Vagina (tissue), 2 donors: ENCODE measurements at regions not wholly inside any gene's neighbourhood (a gene's known extent, or its start where the extent isn't known, plus 50 kb on each side); places are given as distances from the start of the nearest gene placed in this dataset.
"Not testable (repeated sequence)": the region's sequence is repeated elsewhere in the genome, so short reads cannot be mapped to it uniquely, and the experiment has no call there.

ENCODE experiments used
- DNase-seq, 2 donors: peaks; one replicate each; pipeline ENCODE4 v3.0.0-alpha.2; 2017; ENCODE audit errors: extremely low spot score in 2 of 2
- H3K27ac ChIP-seq: fragments of 200-600 bp; sonication (generic); one replicate; pipeline ENCODE4 v1.5.1; 2019
- H3K27me3 ChIP-seq: fragments of 200-600 bp; sonication (generic); one replicate; pipeline ENCODE4 v1.5.1; 2019
- H3K36me3 ChIP-seq, 2 donors: fragments of 200-600 bp; sonication (generic); one replicate each; pipeline ENCODE4 v1.5.1; 2017 to 2019
- H3K4me1 ChIP-seq: fragments of 200-600 bp; sonication (generic); one replicate; pipeline ENCODE4 v1.5.1; 2019
- H3K4me3 ChIP-seq, 2 donors: fragments of 200-600 bp; sonication (generic); 1 replicate in 1 of 2; 2 replicates in 1 of 2; pipeline ENCODE4 v1.5.1; 2016 to 2019
- H3K9me3 ChIP-seq: fragments of 200-600 bp; sonication (generic); one replicate; pipeline ENCODE4 v1.5.1; 2019
- CTCF ChIP-seq, 3 experiments: fragments of 450-650 bp in 2 of 3; fragments of 200-600 bp in 1 of 3; sonication (generic) in 1 of 3; IDR thresholded peaks; one replicate each; pipeline ENCODE4 v1.5.1; 2017 to 2019; ENCODE audit warnings: antibody characterized with exemption in 3 of 3, mild to moderate bottlenecking in 2 of 3, moderate library complexity in 2 of 3
- POLR2A ChIP-seq, 2 donors: fragments of 450-650 bp; IDR thresholded peaks; one replicate each; pipeline ENCODE4 v1.6.1; 2017; ENCODE audit warnings: antibody characterized with exemption in 2 of 2, mild to moderate bottlenecking in 2 of 2, moderate library complexity in 2 of 2
- POLR2AphosphoS5 ChIP-seq, 2 donors: sonication (generic); formaldehyde crosslinking; IDR thresholded peaks; one replicate each; pipeline ENCODE4 v1.9.0; 2017; ENCODE audit warnings: antibody characterized with exemption in 2 of 2, mild to moderate bottlenecking in 2 of 2, low read depth in 1 of 2; ENCODE audit not compliant: insufficient read depth in 1 of 2
- intact Hi-C: fragments of 100-400 bp; cut with DNase I; formaldehyde crosslinking; loops from one replicate; pipeline ENCODE4 v1.15.1; 2023

GRCh38 chr5:92051741-92052140 lies 668.6 kb upstream of the ARRDC3 start:
- TF ChIP-seq POLR2AphosphoS5 (IDR thresholded peaks at IDR 0.05; ENCODE audit: insufficient read depth in 1 of 2, low read depth in 1 of 2) = no peak
- no peak for TF ChIP-seq POLR2A (IDR thresholded peaks at IDR 0.05)
- no peak for TF ChIP-seq CTCF (IDR thresholded peaks at IDR 0.05)
- Histone ChIP-seq H3K27me3 (no peaks in the 10 kb centered on the region), H3K27ac (no peak overlapping the region), H3K4me1 (no peaks in the 10 kb centered on the region), H3K36me3 (no peaks in the 10 kb centered on the region), H3K9me3 (no peaks in the 10 kb centered on the region), H3K4me3 (no peak overlapping the region)
- DNase-seq = no peak
- intact Hi-C loops = no loop called here

- no peak for TF ChIP-seq POLR2AphosphoS5 (IDR thresholded peaks at IDR 0.05; ENCODE audit: insufficient read depth in 1 of 2, low read depth in 1 of 2)
- no peak for TF ChIP-seq POLR2A (IDR thresholded peaks at IDR 0.05)
- TF ChIP-seq CTCF (IDR thresholded peaks at IDR 0.05) = no peak
- Histone ChIP-seq H3K4me3 (no peak overlapping the region), H3K27me3 (no peaks in the 10 kb centered on the region), H3K36me3 (no peaks in the 10 kb centered on the region), H3K9me3 (no peaks in the 10 kb centered on the region), H3K4me1 (no peaks in the 10 kb centered on the region), H3K27ac (no peak overlapping the region)
- DNase-seq = no peak
- intact Hi-C loops = no loop called here
These were observed 667.9 kb upstream of the ARRDC3 start for GRCh38 chr5:92050970-92051369.

GRCh38 chr5:92041911-92042660 lies 659.0 kb upstream of the ARRDC3 start:
- DNase-seq = no peak
- no peaks in the 10 kb centered on the region for H3K4me1 ChIP-seq
- H3K27me3 ChIP-seq = no peaks in the 10 kb centered on the region
- no peaks in the 10 kb centered on the region for H3K36me3 ChIP-seq
- no peak overlapping the region for H3K27ac ChIP-seq
- H3K4me3 ChIP-seq = no peak overlapping the region
- no peaks in the 10 kb centered on the region for H3K9me3 ChIP-seq
- TF ChIP-seq POLR2AphosphoS5 (IDR thresholded peaks at IDR 0.05; ENCODE audit: insufficient read depth in 1 of 2, low read depth in 1 of 2) (no peak), POLR2A (IDR thresholded peaks at IDR 0.05) (no peak), CTCF (IDR thresholded peaks at IDR 0.05) (no peak)
- intact Hi-C loops = no loop called here

GRCh38 chr5:92041206-92041605 lies 658.1 kb upstream of the ARRDC3 start:
- H3K9me3 ChIP-seq = no peaks in the 10 kb centered on the region
- no peak for DNase-seq
- H3K36me3 ChIP-seq = no peaks in the 10 kb centered on the region
- H3K27ac ChIP-seq = no peak overlapping the region
- intact Hi-C loops = no loop called here
- TF ChIP-seq POLR2AphosphoS5 (IDR thresholded peaks at IDR 0.05; ENCODE audit: insufficient read depth in 1 of 2, low read depth in 1 of 2) (no peak), CTCF (IDR thresholded peaks at IDR 0.05) (no peak), POLR2A (IDR thresholded peaks at IDR 0.05) (no peak)
- H3K4me3 ChIP-seq = no peak overlapping the region
- no peaks in the 10 kb centered on the region for H3K27me3 ChIP-seq
- H3K4me1 ChIP-seq = no peaks in the 10 kb centered on the region

- H3K27ac ChIP-seq, DNase-seq, H3K4me3 ChIP-seq, H3K36me3 ChIP-seq, H3K27me3 ChIP-seq, intact Hi-C loops, H3K9me3 ChIP-seq, H3K4me1 ChIP-seq: not testable (repeated sequence)
These were observed 646.7 kb upstream of the ARRDC3 start for GRCh38 chr5:92029792-92030191.
